CD4-positive, alpha-beta T cell treated with Interleukin-17A for 4 hours (primary cell): ENCODE measurements at regions not wholly inside any gene's neighbourhood (a gene's known extent, or its start where the extent isn't known, plus 50 kb on each side); places are given as distances from the start of the nearest gene placed in this dataset.
"Not testable (repeated sequence)": the region's sequence is repeated elsewhere in the genome, so short reads cannot be mapped to it uniquely, and the experiment has no call there.

Source experiments
- DNase-seq: peaks from one replicate; pipeline ENCODE4 v3.0.0-alpha.2; 2020; ENCODE audit warnings: mixed read lengths

- no peak for DNase-seq
These were observed 177.1 kb downstream of the RNF144A start for GRCh38 chr2:7094231-7094741.

GRCh38 chr2:7096726-7097352 lies 179.6 kb downstream of the RNF144A start:
- no peak for DNase-seq

GRCh38 chr2:7097353-7097895 lies 180.2 kb downstream of the RNF144A start:
- DNase-seq = peak; percentile 84

GRCh38 chr2:7098816-7099215 lies 181.6 kb downstream of the RNF144A start:
- no peak for DNase-seq

GRCh38 chr2:7099687-7100086 lies 182.5 kb downstream of the RNF144A start:
- not testable (repeated sequence) for DNase-seq

GRCh38 chr2:7102826-7103225 lies 185.6 kb downstream of the RNF144A start:
- DNase-seq = no peak

- DNase-seq = no peak
These were observed 191.8 kb downstream of the RNF144A start for GRCh38 chr2:7108792-7109532.

- DNase-seq = no peak
These were observed 192.3 kb downstream of the RNF144A start for GRCh38 chr2:7109533-7109885.

GRCh38 chr2:7111626-7112025 lies 194.4 kb downstream of the RNF144A start:
- peak; percentile 7 for DNase-seq

GRCh38 chr2:7115364-7115763 lies 198.2 kb downstream of the RNF144A start:
- no peak for DNase-seq

GRCh38 chr2:7115906-7116305 lies 198.7 kb downstream of the RNF144A start:
- no peak for DNase-seq

GRCh38 chr2:7116511-7116910 lies 199.3 kb downstream of the RNF144A start:
- DNase-seq = no peak

GRCh38 chr2:7117076-7117475 lies 199.9 kb downstream of the RNF144A start:
- no peak for DNase-seq

- no peak for DNase-seq
These were observed 201.5 kb downstream of the RNF144A start for GRCh38 chr2:7118606-7119131.

- DNase-seq = no peak
These were observed 202.1 kb downstream of the RNF144A start for GRCh38 chr2:7119132-7119835.

GRCh38 chr2:7121851-7122250 lies 204.6 kb downstream of the RNF144A start:
- DNase-seq = no peak

GRCh38 chr2:7127156-7127555 lies 209.9 kb downstream of the RNF144A start:
- no peak for DNase-seq

- DNase-seq = no peak
These were observed 210.5 kb downstream of the RNF144A start for GRCh38 chr2:7127687-7128086.

GRCh38 chr2:7131261-7131660 lies 214.0 kb downstream of the RNF144A start:
- no peak for DNase-seq

- no peak for DNase-seq
These were observed 215.5 kb downstream of the RNF144A start for GRCh38 chr2:7132753-7133152.

GRCh38 chr2:7133521-7133920 lies 216.3 kb downstream of the RNF144A start:
- no peak for DNase-seq

- no peak for DNase-seq
These were observed 223.1 kb downstream of the RNF144A start for GRCh38 chr2:7140306-7140705.

- DNase-seq = no peak
These were observed 228.5 kb downstream of the RNF144A start for GRCh38 chr2:7145707-7146106.
